Thyroid gland (tissue), 4 donors: ENCODE measurements at regions not wholly inside any gene's neighbourhood (a gene's known extent, or its start where the extent isn't known, plus 50 kb on each side); places are given as distances from the start of the nearest gene placed in this dataset.
"Not testable (repeated sequence)": the region's sequence is repeated elsewhere in the genome, so short reads cannot be mapped to it uniquely, and the experiment has no call there.

Source experiments
- CTCF ChIP-seq, 6 experiments: fragments of 200-600 bp in 3 of 6; fragments of 450-650 bp in 3 of 6; sonication (generic) in 3 of 6; IDR thresholded peaks; one replicate each; pipeline ENCODE4 v1.5.1; 2016 to 2019; ENCODE audit warnings: antibody characterized with exemption in 6 of 6, mild to moderate bottlenecking in 2 of 6, inconsistent platforms in 1 of 6, moderate library complexity in 1 of 6
- POLR2A ChIP-seq, 2 donors: fragments of 450-650 bp; IDR thresholded peaks; one replicate each; pipeline ENCODE4 v1.6.1; 2017; ENCODE audit warnings: antibody characterized with exemption in 2 of 2, mild to moderate bottlenecking in 2 of 2, moderate library complexity in 1 of 2

DNA sequence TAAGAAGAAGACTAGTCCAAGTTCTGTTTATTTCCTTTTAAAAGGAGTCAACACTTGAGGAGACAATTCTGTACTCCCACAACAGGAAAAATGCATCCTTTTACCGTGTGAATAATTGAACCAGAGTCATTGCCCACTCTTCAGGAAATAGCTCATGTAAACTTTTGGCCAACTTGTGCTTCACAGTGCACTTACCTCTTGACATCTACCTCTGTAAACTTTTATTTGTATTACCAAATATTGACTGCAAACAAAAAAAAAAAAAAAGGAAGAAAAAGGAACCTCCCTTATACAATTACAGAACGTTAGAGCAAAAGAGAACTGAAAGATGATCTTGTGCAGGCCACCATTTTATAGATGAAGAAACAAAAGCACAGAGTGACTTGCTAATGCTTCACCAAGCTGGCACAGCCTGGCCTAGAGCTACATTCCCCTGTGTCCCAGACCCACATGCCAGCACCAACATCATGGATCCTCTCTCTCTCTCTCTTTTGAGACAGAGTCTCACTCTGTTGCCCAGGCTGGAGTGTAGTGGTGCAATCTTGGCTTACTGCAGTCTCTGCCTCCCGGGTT is 107.3 kb upstream of the NBPF19 start:
- not testable (repeated sequence) for TF ChIP-seq CTCF, POLR2A (IDR thresholded peaks at IDR 0.05)
